Activated T-helper 17 cell treated with anti-CD3 and anti-CD28 coated beads, Interleukin-2, amount 50 U/mL, for 72 hours (primary cell): ENCODE measurements at regions not wholly inside any gene's neighbourhood (a gene's known extent, or its start where the extent isn't known, plus 50 kb on each side); places are given as distances from the start of the nearest gene placed in this dataset.

ENCODE experiments used
- ATAC-seq: fragments of 150-1000 bp; cut with Tn5 transposase; replicated peaks from 2 replicates; pipeline ENCODE4 v1.10.0; 2021; ENCODE audit warnings: mild to moderate bottlenecking, moderate library complexity
- H3K27ac Mint-ChIP-seq: one replicate; pipeline ENCODE4 v1.8.0; 2022; ENCODE audit warnings: mixed read lengths
- H3K27me3 Mint-ChIP-seq: one replicate; pipeline ENCODE4 v1.8.0; 2022; ENCODE audit warnings: mixed read lengths
- H3K36me3 Mint-ChIP-seq: one replicate; pipeline ENCODE4 v1.8.0; 2022; ENCODE audit warnings: low read depth, mild to moderate bottlenecking, mixed read lengths
- H3K4me1 Mint-ChIP-seq: one replicate; pipeline ENCODE4 v1.8.0; 2022; ENCODE audit warnings: mixed read lengths
- H3K4me3 Mint-ChIP-seq: one replicate; pipeline ENCODE4 v1.8.0; 2022; ENCODE audit warnings: mild to moderate bottlenecking, mixed read lengths
- H3K9me3 Mint-ChIP-seq: one replicate; pipeline ENCODE4 v1.8.0; 2022; ENCODE audit warnings: mixed read lengths

GRCh38 chr5:165161204-165161603 lies 1655.8 kb downstream of the MAT2B start:
- H3K9me3 Mint-ChIP-seq, result peaks cover 22% of the 10 kb centered on the region
- H3K4me1 Mint-ChIP-seq, result no peaks in the 10 kb centered on the region
- no peaks in the 10 kb centered on the region for H3K36me3 Mint-ChIP-seq
- no peak overlapping the region for H3K4me3 Mint-ChIP-seq
- ATAC-seq, result no peak
- no peak overlapping the region for H3K27ac Mint-ChIP-seq
- H3K27me3 Mint-ChIP-seq, result no peaks in the 10 kb centered on the region

GRCh38 chr5:165163861-165164260 lies 1658.4 kb downstream of the MAT2B start:
- Mint-ChIP-seq H3K27me3 (no peaks in the 10 kb centered on the region), H3K36me3 (no peaks in the 10 kb centered on the region)
- ATAC-seq, result no peak

GRCh38 chr5:165173651-165174050 lies 1668.2 kb downstream of the MAT2B start:
- Mint-ChIP-seq H3K4me1 (no peaks in the 10 kb centered on the region), H3K9me3 (peaks cover 4% of the 10 kb centered on the region), H3K27me3 (no peaks in the 10 kb centered on the region)

More at GRCh38 chr5:165163861-165164260, 1658.4 kb downstream of the MAT2B start:
- Mint-ChIP-seq H3K4me1 (no peaks in the 10 kb centered on the region), H3K27ac (no peak overlapping the region), H3K9me3 (peaks cover 18% of the 10 kb centered on the region), H3K4me3 (no peak overlapping the region)

GRCh38 chr5:165175041-165175440 lies 1669.6 kb downstream of the MAT2B start:
- no peak for ATAC-seq
- Mint-ChIP-seq H3K4me3 (no peak overlapping the region), H3K9me3 (peaks cover 4% of the 10 kb centered on the region), H3K27me3 (no peaks in the 10 kb centered on the region), H3K27ac (no peak overlapping the region), H3K4me1 (no peaks in the 10 kb centered on the region), H3K36me3 (no peaks in the 10 kb centered on the region)

More at GRCh38 chr5:165173651-165174050, 1668.2 kb downstream of the MAT2B start:
- ATAC-seq, result no peak
- Mint-ChIP-seq H3K36me3 (no peaks in the 10 kb centered on the region), H3K4me3 (no peak overlapping the region), H3K27ac (no peak overlapping the region)

GRCh38 chr5:165184183-165184582 lies 1678.8 kb downstream of the MAT2B start:
- no peaks in the 10 kb centered on the region for H3K36me3 Mint-ChIP-seq
- peaks cover 23% of the 10 kb centered on the region for H3K9me3 Mint-ChIP-seq
- no peak for ATAC-seq

GRCh38 chr5:165185716-165186115 lies 1680.3 kb downstream of the MAT2B start:
- no peaks in the 10 kb centered on the region for H3K4me1 Mint-ChIP-seq
- H3K9me3 Mint-ChIP-seq, result peaks cover 23% of the 10 kb centered on the region
- H3K4me3 Mint-ChIP-seq, result no peak overlapping the region
- no peak for ATAC-seq
- H3K27ac Mint-ChIP-seq, result no peak overlapping the region
- no peaks in the 10 kb centered on the region for H3K27me3 Mint-ChIP-seq
- H3K36me3 Mint-ChIP-seq, result no peaks in the 10 kb centered on the region

More at GRCh38 chr5:165184183-165184582, 1678.8 kb downstream of the MAT2B start:
- no peaks in the 10 kb centered on the region for H3K27me3 Mint-ChIP-seq
- H3K4me3 Mint-ChIP-seq, result no peak overlapping the region
- H3K4me1 Mint-ChIP-seq, result no peaks in the 10 kb centered on the region
- H3K27ac Mint-ChIP-seq, result no peak overlapping the region

- no peaks in the 10 kb centered on the region for H3K36me3 Mint-ChIP-seq
- H3K27me3 Mint-ChIP-seq, result no peaks in the 10 kb centered on the region
- H3K27ac Mint-ChIP-seq, result no peak overlapping the region
- no peak for ATAC-seq
- H3K4me3 Mint-ChIP-seq, result no peak overlapping the region
- no peaks in the 10 kb centered on the region for H3K4me1 Mint-ChIP-seq
- peaks cover 19% of the 10 kb centered on the region for H3K9me3 Mint-ChIP-seq
These were observed 1682.4 kb downstream of the MAT2B start for GRCh38 chr5:165187815-165188214.

- ATAC-seq, result no peak
- Mint-ChIP-seq H3K4me3 (no peak overlapping the region), H3K36me3 (no peaks in the 10 kb centered on the region), H3K27me3 (no peaks in the 10 kb centered on the region), H3K9me3 (peaks cover 12% of the 10 kb centered on the region), H3K4me1 (no peaks in the 10 kb centered on the region), H3K27ac (no peak overlapping the region)
These were observed 1683.2 kb downstream of the MAT2B start for GRCh38 chr5:165188556-165189175.

GRCh38 chr5:165196961-165197360 lies 1691.5 kb downstream of the MAT2B start:
- no peaks in the 10 kb centered on the region for H3K4me1 Mint-ChIP-seq
- no peaks in the 10 kb centered on the region for H3K9me3 Mint-ChIP-seq
- H3K27ac Mint-ChIP-seq, result no peak overlapping the region
- no peak overlapping the region for H3K4me3 Mint-ChIP-seq
- no peak for ATAC-seq
- H3K27me3 Mint-ChIP-seq, result no peaks in the 10 kb centered on the region
- H3K36me3 Mint-ChIP-seq, result no peaks in the 10 kb centered on the region

GRCh38 chr5:165201369-165201768 lies 1696.0 kb downstream of the MAT2B start:
- Mint-ChIP-seq H3K36me3 (no peaks in the 10 kb centered on the region), H3K9me3 (no peaks in the 10 kb centered on the region), H3K27me3 (no peaks in the 10 kb centered on the region), H3K4me3 (no peak overlapping the region), H3K4me1 (no peaks in the 10 kb centered on the region), H3K27ac (no peak overlapping the region)
- no peak for ATAC-seq

GRCh38 chr5:165201771-165202518 lies 1696.5 kb downstream of the MAT2B start:
- H3K4me3 Mint-ChIP-seq, result no peak overlapping the region
- H3K27ac Mint-ChIP-seq, result no peak overlapping the region
- H3K4me1 Mint-ChIP-seq, result no peaks in the 10 kb centered on the region
- H3K9me3 Mint-ChIP-seq, result no peaks in the 10 kb centered on the region
- H3K36me3 Mint-ChIP-seq, result no peaks in the 10 kb centered on the region
- no peaks in the 10 kb centered on the region for H3K27me3 Mint-ChIP-seq
- no peak for ATAC-seq

GRCh38 chr5:165202519-165202910 lies 1697.1 kb downstream of the MAT2B start:
- Mint-ChIP-seq H3K4me1 (no peaks in the 10 kb centered on the region), H3K27ac (no peak overlapping the region), H3K9me3 (no peaks in the 10 kb centered on the region), H3K27me3 (no peaks in the 10 kb centered on the region), H3K4me3 (no peak overlapping the region), H3K36me3 (no peaks in the 10 kb centered on the region)
- ATAC-seq, result no peak

GRCh38 chr5:165209101-165209727 lies 1703.8 kb downstream of the MAT2B start:
- no peaks in the 10 kb centered on the region for H3K9me3 Mint-ChIP-seq
- no peaks in the 10 kb centered on the region for H3K36me3 Mint-ChIP-seq
- no peaks in the 10 kb centered on the region for H3K4me1 Mint-ChIP-seq
- no peak for ATAC-seq
- no peak overlapping the region for H3K4me3 Mint-ChIP-seq
- no peaks in the 10 kb centered on the region for H3K27me3 Mint-ChIP-seq
- no peak overlapping the region for H3K27ac Mint-ChIP-seq

GRCh38 chr5:165224366-165225045 lies 1719.1 kb downstream of the MAT2B start:
- Mint-ChIP-seq H3K9me3 (peaks cover 7% of the 10 kb centered on the region), H3K4me3 (no peak overlapping the region), H3K27me3 (no peaks in the 10 kb centered on the region), H3K36me3 (no peaks in the 10 kb centered on the region), H3K4me1 (no peaks in the 10 kb centered on the region), H3K27ac (no peak overlapping the region)
- no peak for ATAC-seq
